K562 (cell line): ENCODE measurements at regions not wholly inside any gene's neighbourhood (a gene's known extent, or its start where the extent isn't known, plus 50 kb on each side); places are given as distances from the start of the nearest gene placed in this dataset.

Experiments
- CBX3 ChIP-seq, 2 experiments: IDR thresholded peaks; 1 replicate in 1 of 2; 2 replicates in 1 of 2; pipeline ENCODE4 v1.6.1; 2012; ENCODE audit warnings: inconsistent platforms in 2 of 2, low read length in 2 of 2, borderline replicate concordance in 1 of 2, control low read depth in 1 of 2
- ELF4 ChIP-seq: fragments of 450-650 bp; formaldehyde crosslinking; IDR thresholded peaks from 2 replicates; pipeline ENCODE4 v1.4.0; 2022; ENCODE audit warnings: missing genetic modification characterization
- NCOR1 ChIP-seq: fragments of 450-650 bp; IDR thresholded peaks from 2 replicates; pipeline ENCODE4 v1.6.1; 2016; ENCODE audit warnings: mild to moderate bottlenecking, moderate library complexity
- RCOR1 ChIP-seq, 2 experiments: IDR thresholded peaks; 2 replicates each; pipeline ENCODE4 v1.6.1; 2012; ENCODE audit warnings: low read depth in 2 of 2, low read length in 2 of 2, borderline replicate concordance in 1 of 2, improper control_type of control experiment in 1 of 2
- TEAD4 ChIP-seq, 2 experiments: sonication (generic) in 1 of 2; formaldehyde crosslinking in 1 of 2; IDR thresholded peaks; 2 replicates each; pipeline versions ENCODE4 v1.6.1 to v1.8.0; 2012 to 2022; ENCODE audit warnings: borderline replicate concordance in 1 of 2, inconsistent platforms in 1 of 2, low read length in 1 of 2, mild to moderate bottlenecking in 1 of 2, missing genetic modification reagents in 1 of 2
- ZNF311 ChIP-seq: fragments of 250-450 bp; sonication (Bioruptor Pico); IDR thresholded peaks from 2 replicates; pipeline ENCODE4 v1.4.0; 2020; ENCODE audit warnings: mild to moderate bottlenecking, moderate library complexity
- TF ChIP-seq, protein P1 (sequence below), 3 experiments: IDR thresholded peaks in 2 of 3; conservative IDR thresholded peaks in 1 of 3; 2 replicates each; pipeline ENCODE4 v1.5.1; 2011 to 2012; ENCODE audit warnings: low read length in 3 of 3, mild to moderate bottlenecking in 3 of 3, control low read depth in 2 of 3, improper control_type of control experiment in 1 of 3, inconsistent platforms in 1 of 3, low read depth in 1 of 3, mixed read lengths in 1 of 3, moderate library complexity in 1 of 3; ENCODE audit not compliant: insufficient read depth in 2 of 3
- TF ChIP-seq, protein P2 (sequence below), 2 experiments: fragments of 450-650 bp; formaldehyde crosslinking in 1 of 2; IDR thresholded peaks; 2 replicates each; pipeline versions ENCODE4 v1.4.0 to v1.6.1; 2014 to 2020; ENCODE audit warnings: mild to moderate bottlenecking in 2 of 2, borderline replicate concordance in 1 of 2, low read depth in 1 of 2

DNA sequence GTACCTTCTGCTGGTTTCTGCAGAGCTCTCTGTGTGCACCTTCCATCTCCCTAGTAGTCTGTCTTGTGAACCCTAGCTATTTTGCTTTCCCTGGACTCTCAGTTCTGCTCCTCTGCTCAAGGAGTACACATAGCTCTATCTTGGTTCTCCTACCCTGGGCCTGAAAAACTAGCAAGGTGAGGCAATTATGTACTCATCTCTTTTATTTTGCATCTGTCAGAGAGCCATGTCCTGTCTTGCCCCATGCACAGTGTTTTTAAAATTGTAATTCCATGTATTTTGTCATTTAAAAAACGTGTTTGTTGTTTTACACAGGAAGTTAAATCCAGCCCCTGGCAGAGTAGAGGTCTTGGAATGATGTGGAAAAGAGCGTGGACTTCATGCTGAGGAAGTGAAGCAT, 684.9 kb upstream of the CPEB2 start:
- TF ChIP-seq ELF4 (CRISPR knock-in tag) (no peak), RCOR1 (IDR thresholded peaks at IDR 0.05; ENCODE audit: borderline replicate concordance in 1 of 2, low read depth in 2 of 2, low read length in 2 of 2) (no peak), TEAD4 (IDR thresholded peaks at IDR 0.05; ENCODE audit: low read length) (no peak), TEAD4 (CRISPR knock-in tag; IDR thresholded peaks at IDR 0.05; ENCODE audit: borderline replicate concordance) (no peak), CBX3 (IDR thresholded peaks at IDR 0.05; ENCODE audit: borderline replicate concordance in 1 of 2, low read length in 2 of 2) (no peak), NCOR1 (no peak), ZNF311 (CRISPR knock-in tag) (no peak)
- TF ChIP-seq, protein P1, sequence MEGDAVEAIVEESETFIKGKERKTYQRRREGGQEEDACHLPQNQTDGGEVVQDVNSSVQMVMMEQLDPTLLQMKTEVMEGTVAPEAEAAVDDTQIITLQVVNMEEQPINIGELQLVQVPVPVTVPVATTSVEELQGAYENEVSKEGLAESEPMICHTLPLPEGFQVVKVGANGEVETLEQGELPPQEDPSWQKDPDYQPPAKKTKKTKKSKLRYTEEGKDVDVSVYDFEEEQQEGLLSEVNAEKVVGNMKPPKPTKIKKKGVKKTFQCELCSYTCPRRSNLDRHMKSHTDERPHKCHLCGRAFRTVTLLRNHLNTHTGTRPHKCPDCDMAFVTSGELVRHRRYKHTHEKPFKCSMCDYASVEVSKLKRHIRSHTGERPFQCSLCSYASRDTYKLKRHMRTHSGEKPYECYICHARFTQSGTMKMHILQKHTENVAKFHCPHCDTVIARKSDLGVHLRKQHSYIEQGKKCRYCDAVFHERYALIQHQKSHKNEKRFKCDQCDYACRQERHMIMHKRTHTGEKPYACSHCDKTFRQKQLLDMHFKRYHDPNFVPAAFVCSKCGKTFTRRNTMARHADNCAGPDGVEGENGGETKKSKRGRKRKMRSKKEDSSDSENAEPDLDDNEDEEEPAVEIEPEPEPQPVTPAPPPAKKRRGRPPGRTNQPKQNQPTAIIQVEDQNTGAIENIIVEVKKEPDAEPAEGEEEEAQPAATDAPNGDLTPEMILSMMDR (IDR thresholded peaks at IDR 0.05 in 2 of 3, conservative IDR thresholded peaks at IDR 0.05 in 1 of 3; ENCODE audit: insufficient read depth in 2 of 3, low read depth in 1 of 3, low read length in 3 of 3): no peak
- TF ChIP-seq, protein P2, sequence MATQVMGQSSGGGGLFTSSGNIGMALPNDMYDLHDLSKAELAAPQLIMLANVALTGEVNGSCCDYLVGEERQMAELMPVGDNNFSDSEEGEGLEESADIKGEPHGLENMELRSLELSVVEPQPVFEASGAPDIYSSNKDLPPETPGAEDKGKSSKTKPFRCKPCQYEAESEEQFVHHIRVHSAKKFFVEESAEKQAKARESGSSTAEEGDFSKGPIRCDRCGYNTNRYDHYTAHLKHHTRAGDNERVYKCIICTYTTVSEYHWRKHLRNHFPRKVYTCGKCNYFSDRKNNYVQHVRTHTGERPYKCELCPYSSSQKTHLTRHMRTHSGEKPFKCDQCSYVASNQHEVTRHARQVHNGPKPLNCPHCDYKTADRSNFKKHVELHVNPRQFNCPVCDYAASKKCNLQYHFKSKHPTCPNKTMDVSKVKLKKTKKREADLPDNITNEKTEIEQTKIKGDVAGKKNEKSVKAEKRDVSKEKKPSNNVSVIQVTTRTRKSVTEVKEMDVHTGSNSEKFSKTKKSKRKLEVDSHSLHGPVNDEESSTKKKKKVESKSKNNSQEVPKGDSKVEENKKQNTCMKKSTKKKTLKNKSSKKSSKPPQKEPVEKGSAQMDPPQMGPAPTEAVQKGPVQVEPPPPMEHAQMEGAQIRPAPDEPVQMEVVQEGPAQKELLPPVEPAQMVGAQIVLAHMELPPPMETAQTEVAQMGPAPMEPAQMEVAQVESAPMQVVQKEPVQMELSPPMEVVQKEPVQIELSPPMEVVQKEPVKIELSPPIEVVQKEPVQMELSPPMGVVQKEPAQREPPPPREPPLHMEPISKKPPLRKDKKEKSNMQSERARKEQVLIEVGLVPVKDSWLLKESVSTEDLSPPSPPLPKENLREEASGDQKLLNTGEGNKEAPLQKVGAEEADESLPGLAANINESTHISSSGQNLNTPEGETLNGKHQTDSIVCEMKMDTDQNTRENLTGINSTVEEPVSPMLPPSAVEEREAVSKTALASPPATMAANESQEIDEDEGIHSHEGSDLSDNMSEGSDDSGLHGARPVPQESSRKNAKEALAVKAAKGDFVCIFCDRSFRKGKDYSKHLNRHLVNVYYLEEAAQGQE (IDR thresholded peaks at IDR 0.05; ENCODE audit: borderline replicate concordance): no peak
- TF ChIP-seq, protein P2 (CRISPR knock-in tag; IDR thresholded peaks at IDR 0.05; ENCODE audit: low read depth): no peak
